IMR-90 (cell line): ENCODE measurements at regions not wholly inside any gene's neighbourhood (a gene's known extent, or its start where the extent isn't known, plus 50 kb on each side); places are given as distances from the start of the nearest gene placed in this dataset.

ENCODE experiments used
- ATAC-seq: fragments of 200-7000 bp; cut with Tn5 transposase; 2 replicates; pipeline ENCODE4 v1.9.1; 2020; ENCODE audit warnings: low read depth, mild to moderate bottlenecking, moderate library complexity
- BruUV-seq: library from RNA; stranded (reverse); fragments of 400-500 nt; replicated peaks from 2 replicates; lab custom pipeline; 2021; lab: Mats Ljungman, UMichigan
- CTCF ChIA-PET: fragments of 300-600 bp; formaldehyde crosslinking; extraction: SDS; loops from one replicate; lab custom pipeline; 2021; ENCODE audit warnings: antibody characterized with exemption; lab: Yijun Ruan, JAX
- POLR2A ChIA-PET: fragments of 300-600 bp; sonication (Branson Sonifier 250); formaldehyde crosslinking; loops from one replicate; lab custom pipeline; 2022; ENCODE audit warnings: antibody characterized with exemption; ENCODE audit not compliant: unreplicated experiment; lab: Charles Lee
- DNase-seq: peaks from one replicate; pipeline ENCODE4 v3.0.0; 2013
- H2AFZ ChIP-seq: replicated peaks from 2 replicates; pipeline ENCODE3; 2013; ENCODE audit warnings: low read length, mild to moderate bottlenecking; ENCODE audit not compliant: poor library complexity
- H2AK5ac ChIP-seq: 2 replicates; pipeline ENCODE4 v1.6.1; 2013; ENCODE audit warnings: low read depth, low read length, inconsistent platforms
- H2AK9ac ChIP-seq: replicated peaks from 2 replicates; pipeline ENCODE3; 2013; ENCODE audit warnings: mild to moderate bottlenecking, low read depth, low read length, moderate library complexity; ENCODE audit not compliant: poor library complexity
- H2BK120ac ChIP-seq: 2 replicates; pipeline ENCODE4 v1.6.1; 2013; ENCODE audit warnings: low read depth, low read length, inconsistent platforms
- H2BK15ac ChIP-seq: 3 replicates; pipeline ENCODE4 v1.6.1; 2013; ENCODE audit warnings: low read depth, low read length, inconsistent platforms
- H2BK20ac ChIP-seq: 2 replicates; pipeline ENCODE4 v1.6.1; 2013; ENCODE audit warnings: low read depth, mild to moderate bottlenecking, inconsistent platforms, low read length, moderate library complexity
- H2BK5ac ChIP-seq: 2 replicates; pipeline ENCODE4 v1.6.1; 2013; ENCODE audit warnings: mild to moderate bottlenecking, low read depth, low read length, inconsistent platforms; ENCODE audit not compliant: poor library complexity, severe bottlenecking
- H3K14ac ChIP-seq: replicated peaks from 2 replicates; pipeline ENCODE4 v1.6.1; 2013; ENCODE audit warnings: low read depth, low read length, inconsistent platforms
- H3K18ac ChIP-seq: 2 replicates; pipeline ENCODE4 v1.6.1; 2013; ENCODE audit warnings: low read depth, low read length, control low read depth
- H3K23ac ChIP-seq: 2 replicates; pipeline ENCODE4 v1.6.1; 2013; ENCODE audit warnings: low read depth, low read length, inconsistent platforms
- H3K27ac ChIP-seq: 2 replicates; pipeline ENCODE4 v1.5.1; 2013; ENCODE audit warnings: mild to moderate bottlenecking, control low read depth, low read length; ENCODE audit not compliant: insufficient read depth
- H3K27me3 ChIP-seq: 2 replicates; pipeline ENCODE4 v1.6.1; 2013; ENCODE audit warnings: low read length; ENCODE audit not compliant: control insufficient read depth, insufficient read depth
- H3K36me3 ChIP-seq: 2 replicates; pipeline ENCODE4 v1.6.1; 2013; ENCODE audit warnings: low read length, mixed read lengths; ENCODE audit not compliant: control insufficient read depth, insufficient read depth
- H3K4ac ChIP-seq: 2 replicates; pipeline ENCODE4 v1.6.1; 2013; ENCODE audit warnings: low read depth, low read length, inconsistent platforms
- H3K4me1 ChIP-seq: 2 replicates; pipeline ENCODE4 v1.6.1; 2013; ENCODE audit warnings: low read length, mixed read lengths; ENCODE audit not compliant: control insufficient read depth, insufficient read depth
- H3K4me2 ChIP-seq: 2 replicates; pipeline ENCODE4 v1.6.1; 2013; ENCODE audit warnings: low read depth, mild to moderate bottlenecking, control low read depth, low read length, moderate library complexity
- H3K4me3 ChIP-seq: 2 replicates; pipeline ENCODE4 v1.5.1; 2013; ENCODE audit warnings: low read depth, mild to moderate bottlenecking, control low read depth, low read length, moderate library complexity; ENCODE audit not compliant: insufficient read depth
- H3K56ac ChIP-seq: 2 replicates; pipeline ENCODE4 v1.6.1; 2013; ENCODE audit warnings: low read length, inconsistent platforms; ENCODE audit not compliant: insufficient read depth; ENCODE audit errors: extremely low read depth
- H3K79me1 ChIP-seq, 2 experiments: 2 replicates each; pipeline ENCODE4 v1.6.1; 2013; ENCODE audit warnings: low read length in 2 of 2, inconsistent platforms in 1 of 2, low read depth in 1 of 2
- H3K9ac ChIP-seq: 2 replicates; pipeline ENCODE4 v1.6.1; 2013; ENCODE audit warnings: low read depth, low read length, control low read depth
- H3K9me1 ChIP-seq: 2 replicates; pipeline ENCODE4 v1.6.1; 2013; ENCODE audit warnings: low read length, inconsistent platforms; ENCODE audit not compliant: insufficient read depth
- H3K9me3 ChIP-seq: 2 replicates; pipeline ENCODE4 v1.6.1; 2013; ENCODE audit warnings: low read length; ENCODE audit not compliant: control insufficient read depth, insufficient read depth
- H4K20me1 ChIP-seq: 2 replicates; pipeline ENCODE4 v1.6.1; 2013; ENCODE audit warnings: low read length, inconsistent platforms; ENCODE audit not compliant: insufficient read depth
- H4K5ac ChIP-seq: 2 replicates; pipeline ENCODE4 v1.6.1; 2013; ENCODE audit warnings: mild to moderate bottlenecking, low read depth, low read length, control low read depth
- H4K8ac ChIP-seq, 2 experiments: 2 replicates each; pipeline ENCODE4 v1.6.1; 2013; ENCODE audit warnings: low read depth in 2 of 2, low read length in 2 of 2, control low read depth in 1 of 2, inconsistent platforms in 1 of 2
- H4K91ac ChIP-seq: 2 replicates; pipeline ENCODE4 v1.6.1; 2013; ENCODE audit warnings: low read depth, low read length, inconsistent platforms; ENCODE audit not compliant: insufficient read depth
- BHLHE40 ChIP-seq: fragments of 150-350 bp; IDR thresholded peaks from 2 replicates; pipeline ENCODE4 v1.6.1; 2016; ENCODE audit warnings: mild to moderate bottlenecking, low read depth, low read length
- CHD1 ChIP-seq: IDR thresholded peaks from 2 replicates; pipeline ENCODE4 v1.6.1; 2012; ENCODE audit warnings: low read depth, low read length, improper control_type of control experiment
- FOS ChIP-seq: fragments of 150-350 bp; IDR thresholded peaks from 2 replicates; pipeline ENCODE4 v1.6.1; 2016; ENCODE audit warnings: low read depth, low read length
- MAFK ChIP-seq: IDR thresholded peaks from 2 replicates; pipeline ENCODE4 v1.6.1; 2012; ENCODE audit warnings: low read depth, low read length, improper control_type of control experiment
- MAZ ChIP-seq: IDR thresholded peaks from 2 replicates; pipeline ENCODE4 v1.6.1; 2012; ENCODE audit warnings: low read depth, mild to moderate bottlenecking, low read length, improper control_type of control experiment, moderate library complexity, borderline replicate concordance
- MXI1 ChIP-seq: IDR thresholded peaks from 2 replicates; pipeline ENCODE4 v1.6.1; 2012; ENCODE audit warnings: low read depth, mild to moderate bottlenecking, low read length, moderate library complexity, borderline replicate concordance
- NFE2L2 ChIP-seq: fragments of 150-350 bp; IDR thresholded peaks from 2 replicates; pipeline ENCODE4 v1.6.1; 2016; ENCODE audit warnings: low read depth, mild to moderate bottlenecking, low read length
- POLR2A ChIP-seq: IDR thresholded peaks from 2 replicates; pipeline ENCODE4 v1.6.1; 2012; ENCODE audit warnings: mild to moderate bottlenecking, low read depth, low read length
- RAD21 ChIP-seq: IDR thresholded peaks from 2 replicates; pipeline ENCODE4 v1.6.1; 2012; ENCODE audit warnings: low read length, improper control_type of control experiment
- RCOR1 ChIP-seq: IDR thresholded peaks from 2 replicates; pipeline ENCODE4 v1.6.1; 2012; ENCODE audit warnings: mild to moderate bottlenecking, low read length, improper control_type of control experiment; ENCODE audit not compliant: insufficient replicate concordance
- RFX5 ChIP-seq: IDR thresholded peaks from 2 replicates; pipeline ENCODE4 v1.8.0; 2012; ENCODE audit warnings: low read depth, mild to moderate bottlenecking, low read length, moderate library complexity
- SMC3 ChIP-seq: fragments of 150-350 bp; IDR thresholded peaks from 2 replicates; pipeline ENCODE4 v1.6.1; 2016; ENCODE audit warnings: low read depth, mild to moderate bottlenecking, antibody characterized with exemption, low read length, moderate library complexity
- WGBS, 2 experiments: methylation state at CpG; one replicate each; pipeline versions ENCODE4 v1.1.5 to v1.1.7; 2013; ENCODE audit warnings: missing lambda C conversion rate in 2 of 2; ENCODE audit not compliant: insufficient read length in 1 of 2; ENCODE audit errors: extremely low coverage in 2 of 2; 5-methylcytosine and 5-hydroxymethylcytosine counted together
- dilution Hi-C: fragments of 300-500 bp; cut with HindIII; formaldehyde crosslinking; loops from one replicate; pipeline ENCODE4 v1.14.3; 2018; ENCODE audit warnings: low sequenced_read_pairs; ENCODE audit not compliant: unreplicated experiment
- in situ Hi-C: fragments of 300-500 bp; cut with MboI; formaldehyde crosslinking; loops from 3 replicates; pipeline ENCODE4 v1.14.3; 2019; ENCODE audit warnings: low sequenced_read_pairs, inconsistent platforms, mixed read lengths
- intact Hi-C: fragments of 100-400 bp; cut with micrococcal nuclease; formaldehyde crosslinking; loops from 2 replicates; pipeline ENCODE4 v1.10.0; 2022
- TF ChIP-seq, protein P1 (sequence below): fragments of 150-350 bp; IDR thresholded peaks from 2 replicates; pipeline ENCODE4 v1.6.1; 2016; ENCODE audit warnings: low read depth, mild to moderate bottlenecking, low read length, moderate library complexity, borderline replicate concordance
- TF ChIP-seq, protein P2 (sequence below): conservative IDR thresholded peaks from 2 replicates; pipeline ENCODE4 v1.5.1; 2012; ENCODE audit warnings: mild to moderate bottlenecking, low read depth, low read length, improper control_type of control experiment
- TF ChIP-seq, protein P3 (sequence below): fragments of 150-350 bp; IDR thresholded peaks from 2 replicates; pipeline ENCODE4 v1.6.1; 2017; ENCODE audit warnings: mild to moderate bottlenecking, antibody characterized with exemption, low read length, low read depth

DNA sequence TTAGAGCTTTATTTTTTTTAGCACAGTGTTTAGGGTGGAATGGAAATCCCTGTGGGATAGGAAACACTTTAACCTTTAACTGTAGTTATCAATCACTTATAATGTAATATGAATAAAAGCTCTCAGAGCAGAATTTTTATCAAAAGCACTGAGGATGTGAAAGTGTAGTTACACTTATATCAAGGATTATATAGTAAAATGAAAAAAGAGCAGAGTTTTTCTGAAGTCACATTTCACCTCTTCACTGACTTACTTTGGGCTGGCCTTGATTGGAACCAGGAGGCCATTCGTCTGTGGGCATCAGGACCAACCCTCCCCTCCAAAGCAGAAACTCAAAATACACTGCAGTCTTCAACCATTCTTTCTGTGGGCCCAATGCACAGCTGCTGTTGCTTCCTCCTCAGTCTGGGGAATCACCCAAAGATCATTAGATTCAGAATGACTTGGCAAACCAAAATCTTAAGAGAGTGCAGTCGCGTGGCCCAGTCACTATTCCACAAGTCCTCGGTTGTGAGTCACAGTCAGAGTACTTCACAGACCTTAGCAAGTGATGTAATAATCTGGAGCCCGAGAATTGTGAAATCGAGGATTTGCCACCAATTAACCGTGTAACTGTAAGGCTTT is 132.6 kb upstream of the COL8A1 start:
- Histone ChIP-seq H3K9me1 (peaks cover 11% of the 10 kb centered on the region), H3K27ac (peak overlapping the region; percentile 15), H3K79me1 (no peaks in the 10 kb centered on the region), H3K4me3 (no peak overlapping the region), H3K14ac (peak overlapping the region; percentile 79), H3K18ac (peak overlapping the region; percentile 74; the same call in 1 of the 2 replicates), H3K36me3 (no peaks in the 10 kb centered on the region), H3K9me3 (no peaks in the 10 kb centered on the region), H4K20me1 (no peaks in the 10 kb centered on the region), H2AK9ac (no peak overlapping the region), H3K4ac (peak overlapping the region; percentile 86), H2AFZ (peak overlapping the region; percentile 39), H3K9ac (no peak overlapping the region; the same call in 1 of the 2 replicates), H2BK15ac (no peak overlapping the region; the same call in 2 of the 3 replicates), H2BK120ac (peak overlapping the region; percentile 89), H2AK5ac (peak overlapping the region; percentile 74), H3K4me2 (no peak overlapping the region), H3K56ac (no peak overlapping the region), H3K23ac (peak overlapping the region; percentile 88; the same call in 1 of the 2 replicates), H2BK5ac (peak overlapping the region; percentile 61), H2BK20ac (peak overlapping the region; percentile 87), H4K5ac (peak overlapping the region; percentile 33; the same call in 1 of the 2 replicates), H4K91ac (0 out of 2 replicates have a peak overlapping the region, but pooled peaks have one; percentile 30), H3K27me3 (no peaks in the 10 kb centered on the region), H3K4me1 (peaks cover 17% of the 10 kb centered on the region), H4K8ac (peak overlapping the region; percentile 34 to 82; a peak in 3 of 4 replicates)
- no TSS peak for BruUV-seq
- dilution Hi-C loops, result no loop called here
- ChIA-PET POLR2A (no interaction called here), CTCF (no interaction called here)
- WGBS, 2 experiments, result 61% methylated on average over 3 of the region's 7 CpGs; no CpG with 5 or more reads in 1 of the 2 experiments
- peak; percentile 96 for DNase-seq
- in situ Hi-C loops, result no loop called here
- intact Hi-C loops, result loop anchor here (5.0 kb wide), 1 partner anchor 183 kb away; no protein-coding TSS in a partner anchor
- peak; percentile 20 for ATAC-seq
- TF ChIP-seq SMC3 (no peak), MXI1 (no peak), RFX5 (no peak), RAD21 (no peak), MAFK (no peak), NFE2L2 (peak; percentile 96), MAZ (no peak), RCOR1 (no peak), FOS (peak; percentile 63; the same call in 1 of the 2 replicates), BHLHE40 (peak; percentile 67), POLR2A (no peak), CHD1 (no peak)
- TF ChIP-seq, protein P1, sequence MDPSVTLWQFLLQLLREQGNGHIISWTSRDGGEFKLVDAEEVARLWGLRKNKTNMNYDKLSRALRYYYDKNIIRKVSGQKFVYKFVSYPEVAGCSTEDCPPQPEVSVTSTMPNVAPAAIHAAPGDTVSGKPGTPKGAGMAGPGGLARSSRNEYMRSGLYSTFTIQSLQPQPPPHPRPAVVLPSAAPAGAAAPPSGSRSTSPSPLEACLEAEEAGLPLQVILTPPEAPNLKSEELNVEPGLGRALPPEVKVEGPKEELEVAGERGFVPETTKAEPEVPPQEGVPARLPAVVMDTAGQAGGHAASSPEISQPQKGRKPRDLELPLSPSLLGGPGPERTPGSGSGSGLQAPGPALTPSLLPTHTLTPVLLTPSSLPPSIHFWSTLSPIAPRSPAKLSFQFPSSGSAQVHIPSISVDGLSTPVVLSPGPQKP, result no peak
- TF ChIP-seq, protein P2, sequence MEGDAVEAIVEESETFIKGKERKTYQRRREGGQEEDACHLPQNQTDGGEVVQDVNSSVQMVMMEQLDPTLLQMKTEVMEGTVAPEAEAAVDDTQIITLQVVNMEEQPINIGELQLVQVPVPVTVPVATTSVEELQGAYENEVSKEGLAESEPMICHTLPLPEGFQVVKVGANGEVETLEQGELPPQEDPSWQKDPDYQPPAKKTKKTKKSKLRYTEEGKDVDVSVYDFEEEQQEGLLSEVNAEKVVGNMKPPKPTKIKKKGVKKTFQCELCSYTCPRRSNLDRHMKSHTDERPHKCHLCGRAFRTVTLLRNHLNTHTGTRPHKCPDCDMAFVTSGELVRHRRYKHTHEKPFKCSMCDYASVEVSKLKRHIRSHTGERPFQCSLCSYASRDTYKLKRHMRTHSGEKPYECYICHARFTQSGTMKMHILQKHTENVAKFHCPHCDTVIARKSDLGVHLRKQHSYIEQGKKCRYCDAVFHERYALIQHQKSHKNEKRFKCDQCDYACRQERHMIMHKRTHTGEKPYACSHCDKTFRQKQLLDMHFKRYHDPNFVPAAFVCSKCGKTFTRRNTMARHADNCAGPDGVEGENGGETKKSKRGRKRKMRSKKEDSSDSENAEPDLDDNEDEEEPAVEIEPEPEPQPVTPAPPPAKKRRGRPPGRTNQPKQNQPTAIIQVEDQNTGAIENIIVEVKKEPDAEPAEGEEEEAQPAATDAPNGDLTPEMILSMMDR, result no peak
- TF ChIP-seq, protein P3, sequence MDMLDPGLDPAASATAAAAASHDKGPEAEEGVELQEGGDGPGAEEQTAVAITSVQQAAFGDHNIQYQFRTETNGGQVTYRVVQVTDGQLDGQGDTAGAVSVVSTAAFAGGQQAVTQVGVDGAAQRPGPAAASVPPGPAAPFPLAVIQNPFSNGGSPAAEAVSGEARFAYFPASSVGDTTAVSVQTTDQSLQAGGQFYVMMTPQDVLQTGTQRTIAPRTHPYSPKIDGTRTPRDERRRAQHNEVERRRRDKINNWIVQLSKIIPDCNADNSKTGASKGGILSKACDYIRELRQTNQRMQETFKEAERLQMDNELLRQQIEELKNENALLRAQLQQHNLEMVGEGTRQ, result no peak
